T follicular helper cell (primary cell): ENCODE measurements at regions not wholly inside any gene's neighbourhood (a gene's known extent, or its start where the extent isn't known, plus 50 kb on each side); places are given as distances from the start of the nearest gene placed in this dataset.

Source experiments
- DNase-seq: peaks from one replicate; pipeline ENCODE4 v3.0.0-alpha.2; 2020; ENCODE audit warnings: low read depth

GRCh38 chr3:66748175-66748876, 247.5 kb upstream of the LRIG1 start:
- DNase-seq = no peak

GRCh38 chr3:66751842-66752241, 246.3 kb upstream of the KBTBD8 start:
- DNase-seq = no peak

- DNase-seq = no peak
Observed at GRCh38 chr3:66753670-66754069, 244.4 kb upstream of the KBTBD8 start.

- DNase-seq = no peak
Observed at GRCh38 chr3:66754613-66755012, 243.5 kb upstream of the KBTBD8 start.

GRCh38 chr3:66755924-66756323, 242.2 kb upstream of the KBTBD8 start:
- no peak for DNase-seq

GRCh38 chr3:66756468-66757036, 241.6 kb upstream of the KBTBD8 start:
- no peak for DNase-seq

GRCh38 chr3:66761093-66761780, 236.9 kb upstream of the KBTBD8 start:
- DNase-seq = no peak

- no peak for DNase-seq
Observed at GRCh38 chr3:66762916-66763693, 235.0 kb upstream of the KBTBD8 start.

- no peak for DNase-seq
Observed at GRCh38 chr3:66778107-66778506, 220.0 kb upstream of the KBTBD8 start.

GRCh38 chr3:66778777-66779176, 219.3 kb upstream of the KBTBD8 start:
- DNase-seq = no peak

GRCh38 chr3:66785191-66785909, 212.8 kb upstream of the KBTBD8 start:
- no peak for DNase-seq

GRCh38 chr3:66789580-66790237, 208.4 kb upstream of the KBTBD8 start:
- no peak for DNase-seq

GRCh38 chr3:66792086-66792485, 206.0 kb upstream of the KBTBD8 start:
- no peak for DNase-seq

GRCh38 chr3:66795365-66795764, 202.7 kb upstream of the KBTBD8 start:
- no peak for DNase-seq

- no peak for DNase-seq
Observed at GRCh38 chr3:66796343-66796742, 201.8 kb upstream of the KBTBD8 start.

GRCh38 chr3:66797889-66798560, 200.1 kb upstream of the KBTBD8 start:
- DNase-seq = no peak

GRCh38 chr3:66800941-66801545, 197.1 kb upstream of the KBTBD8 start:
- no peak for DNase-seq

GRCh38 chr3:66803206-66803605, 194.9 kb upstream of the KBTBD8 start:
- no peak for DNase-seq

GRCh38 chr3:66803721-66804695, 194.1 kb upstream of the KBTBD8 start:
- no peak for DNase-seq
